ENCODE measurements at regions not wholly inside any gene's neighbourhood (a gene's known extent, or its start where the extent isn't known, plus 50 kb on each side); places are given as distances from the start of the nearest gene placed in this dataset.

DNA sequence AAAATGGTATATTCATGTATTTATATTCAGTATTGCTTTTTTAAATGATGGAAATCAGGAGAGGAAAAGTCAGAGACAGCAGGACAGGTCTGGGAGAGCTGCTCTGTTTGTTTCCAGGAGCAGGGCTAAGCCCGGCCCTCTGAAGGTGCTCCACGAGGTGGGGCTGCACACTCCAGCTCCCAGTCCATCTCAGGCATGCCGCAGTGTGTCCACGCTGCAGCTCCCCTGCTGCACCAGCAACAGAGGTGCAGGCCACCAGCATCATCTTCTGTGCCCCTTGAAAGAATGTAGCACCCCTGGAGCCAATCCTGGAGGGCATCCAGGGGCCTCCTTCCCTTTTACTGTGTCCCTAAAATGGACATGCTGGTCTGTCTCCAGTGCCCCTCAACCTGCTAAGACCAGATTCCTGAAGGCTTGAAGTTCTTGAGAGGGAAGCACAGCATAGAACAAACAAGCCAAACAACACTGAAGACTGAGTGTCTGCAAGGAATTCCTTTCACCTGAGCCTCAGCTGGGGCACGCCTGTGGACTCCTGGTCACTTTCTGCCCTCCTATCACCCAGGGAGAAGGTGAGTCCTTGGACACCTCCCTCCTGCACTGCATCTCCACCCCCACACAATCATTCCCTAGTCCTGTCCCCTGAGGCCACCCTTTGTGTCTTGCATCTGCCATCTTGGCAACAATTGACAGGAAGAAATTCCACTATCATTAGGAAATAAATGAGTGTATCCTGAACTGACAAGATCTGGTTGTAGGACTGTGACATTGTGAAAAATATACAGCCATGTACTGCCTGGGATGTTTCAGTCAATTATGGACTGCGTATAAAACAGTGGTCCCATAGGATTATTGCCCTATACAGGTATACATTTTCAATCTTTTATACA is 100.5 kb downstream of the CXCL12 start:
- no peak overlapping the region for H3K4me3 ChIP-seq (replicated peaks; ENCODE audit: low read depth, low read length)
- TF ChIP-seq, protein P1, sequence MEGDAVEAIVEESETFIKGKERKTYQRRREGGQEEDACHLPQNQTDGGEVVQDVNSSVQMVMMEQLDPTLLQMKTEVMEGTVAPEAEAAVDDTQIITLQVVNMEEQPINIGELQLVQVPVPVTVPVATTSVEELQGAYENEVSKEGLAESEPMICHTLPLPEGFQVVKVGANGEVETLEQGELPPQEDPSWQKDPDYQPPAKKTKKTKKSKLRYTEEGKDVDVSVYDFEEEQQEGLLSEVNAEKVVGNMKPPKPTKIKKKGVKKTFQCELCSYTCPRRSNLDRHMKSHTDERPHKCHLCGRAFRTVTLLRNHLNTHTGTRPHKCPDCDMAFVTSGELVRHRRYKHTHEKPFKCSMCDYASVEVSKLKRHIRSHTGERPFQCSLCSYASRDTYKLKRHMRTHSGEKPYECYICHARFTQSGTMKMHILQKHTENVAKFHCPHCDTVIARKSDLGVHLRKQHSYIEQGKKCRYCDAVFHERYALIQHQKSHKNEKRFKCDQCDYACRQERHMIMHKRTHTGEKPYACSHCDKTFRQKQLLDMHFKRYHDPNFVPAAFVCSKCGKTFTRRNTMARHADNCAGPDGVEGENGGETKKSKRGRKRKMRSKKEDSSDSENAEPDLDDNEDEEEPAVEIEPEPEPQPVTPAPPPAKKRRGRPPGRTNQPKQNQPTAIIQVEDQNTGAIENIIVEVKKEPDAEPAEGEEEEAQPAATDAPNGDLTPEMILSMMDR (IDR thresholded peaks at IDR 0.05; ENCODE audit: low read length, missing control alignments), result no peak
- no peak for DNase-seq (ENCODE audit: low read depth)

GRCh38 chr10:44282626-44283300 is 102.1 kb downstream of the CXCL12 start:
- DNase-seq (ENCODE audit: low read depth), result no peak
- H3K4me3 ChIP-seq (replicated peaks; ENCODE audit: low read depth, low read length), result no peak overlapping the region
- TF ChIP-seq, protein P1 (IDR thresholded peaks at IDR 0.05; ENCODE audit: low read length, missing control alignments), result no peak

DNA sequence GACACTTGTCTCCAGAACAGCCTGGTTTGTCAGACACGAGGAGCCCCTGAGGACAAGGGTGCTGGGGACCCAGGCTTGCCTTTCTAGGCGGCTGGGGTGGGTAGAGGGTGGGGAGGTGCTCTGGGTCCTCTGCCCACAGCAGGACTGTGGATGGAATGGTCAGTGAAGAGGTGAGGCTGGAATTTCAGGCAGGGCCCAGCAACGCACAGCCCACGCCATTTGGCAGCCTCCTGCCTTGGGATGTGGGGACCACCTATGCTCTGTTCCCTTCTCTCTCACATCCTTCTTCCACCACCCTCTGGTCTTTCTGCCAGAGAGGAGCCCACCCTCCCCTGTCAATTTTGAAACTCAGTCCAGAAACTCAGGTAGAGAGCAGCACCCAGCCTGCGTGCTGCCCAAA is 103.2 kb downstream of the CXCL12 start:
- TF ChIP-seq, protein P1 (IDR thresholded peaks at IDR 0.05; ENCODE audit: low read length, missing control alignments), result no peak
- DNase-seq (ENCODE audit: low read depth), result no peak
- H3K4me3 ChIP-seq (replicated peaks; ENCODE audit: low read depth, low read length), result no peak overlapping the region

- TF ChIP-seq, protein P1 (IDR thresholded peaks at IDR 0.05; ENCODE audit: low read length, missing control alignments), result no peak
- no peak for DNase-seq (ENCODE audit: low read depth)
- H3K4me3 ChIP-seq (replicated peaks; ENCODE audit: low read depth, low read length), result no peak overlapping the region
These were observed 103.7 kb downstream of the CXCL12 start for GRCh38 chr10:44281089-44281613.

GRCh38 chr10:44280226-44281014 is 104.5 kb downstream of the CXCL12 start:
- no peak overlapping the region for H3K4me3 ChIP-seq (replicated peaks; ENCODE audit: low read depth, low read length)
- DNase-seq (ENCODE audit: low read depth), result no peak
- TF ChIP-seq, protein P1 (IDR thresholded peaks at IDR 0.05; ENCODE audit: low read length, missing control alignments), result no peak

- no peak overlapping the region for H3K4me3 ChIP-seq (replicated peaks; ENCODE audit: low read depth, low read length)
- DNase-seq (ENCODE audit: low read depth), result no peak
- TF ChIP-seq, protein P1 (IDR thresholded peaks at IDR 0.05; ENCODE audit: low read length, missing control alignments), result no peak
These were observed 105.3 kb downstream of the CXCL12 start for GRCh38 chr10:44279426-44280126.

All from fibroblast of pulmonary artery (primary cell).